Activated CD4-positive, alpha-beta memory T cell treated with anti-CD3 and anti-CD28 coated beads for 36 hours (primary cell): ENCODE measurements at regions not wholly inside any gene's neighbourhood (a gene's known extent, or its start where the extent isn't known, plus 50 kb on each side); places are given as distances from the start of the nearest gene placed in this dataset.

ENCODE experiments used
- CTCF ChIA-PET: fragments of 350-600 bp; sonication (Branson Sonifier 250); formaldehyde crosslinking; loops from one replicate; lab custom pipeline; 2021; ENCODE audit warnings: antibody characterized with exemption, inconsistent platforms; lab: Charles Lee
- POLR2A ChIA-PET: fragments of 350-600 bp; sonication (Branson Sonifier 250); formaldehyde crosslinking; loops from one replicate; lab custom pipeline; 2021; ENCODE audit warnings: antibody characterized with exemption; lab: Charles Lee
- DNase-seq: peaks from one replicate; pipeline ENCODE4 v3.0.0-alpha.2; 2020
- H3K27ac Mint-ChIP-seq: one replicate; pipeline ENCODE4 v1.8.0; 2021; ENCODE audit warnings: mixed read lengths
- H3K27me3 Mint-ChIP-seq: one replicate; pipeline ENCODE4 v1.8.0; 2021; ENCODE audit warnings: mixed read lengths
- H3K36me3 Mint-ChIP-seq: one replicate; pipeline ENCODE4 v1.8.0; 2021; ENCODE audit warnings: mixed read lengths
- H3K4me1 Mint-ChIP-seq: one replicate; pipeline ENCODE4 v1.8.0; 2021; ENCODE audit warnings: low read depth, mixed read lengths
- H3K4me3 Mint-ChIP-seq: one replicate; pipeline ENCODE4 v1.8.0; 2021; ENCODE audit warnings: mild to moderate bottlenecking, mixed read lengths
- H3K9me3 Mint-ChIP-seq: one replicate; pipeline ENCODE4 v1.8.0; 2021; ENCODE audit warnings: mixed read lengths
- intact Hi-C: fragments of 100-400 bp; cut with micrococcal nuclease; formaldehyde crosslinking; loops from one replicate; pipeline ENCODE4 v1.15.1; 2023

- Mint-ChIP-seq H3K9me3 (peaks cover 12% of the 10 kb centered on the region), H3K36me3 (no peaks in the 10 kb centered on the region), H3K27me3 (no peaks in the 10 kb centered on the region), H3K27ac (no peak overlapping the region), H3K4me3 (no peak overlapping the region), H3K4me1 (no peaks in the 10 kb centered on the region)
- no peak for DNase-seq
- intact Hi-C loops = no loop called here
- ChIA-PET CTCF (no interaction called here), POLR2A (no interaction called here)
These were observed 504.3 kb upstream of the ATXN8OS start for GRCh38 chr13:69603144-69603853.

GRCh38 chr13:69601661-69602060 lies 506.0 kb upstream of the ATXN8OS start:
- POLR2A ChIA-PET = no interaction called here
- intact Hi-C loops = no loop called here
- no peak overlapping the region for H3K27ac Mint-ChIP-seq

GRCh38 chr13:69600811-69601210 lies 506.8 kb upstream of the ATXN8OS start:
- Mint-ChIP-seq H3K9me3 (peaks cover 10% of the 10 kb centered on the region), H3K36me3 (no peaks in the 10 kb centered on the region), H3K4me1 (no peaks in the 10 kb centered on the region), H3K27me3 (no peaks in the 10 kb centered on the region), H3K27ac (no peak overlapping the region), H3K4me3 (no peak overlapping the region)
- intact Hi-C loops = no loop called here
- CTCF ChIA-PET = no interaction called here
- POLR2A ChIA-PET = no interaction called here
- no peak for DNase-seq

More at GRCh38 chr13:69601661-69602060, 506.0 kb upstream of the ATXN8OS start:
- CTCF ChIA-PET = no interaction called here
- H3K36me3 Mint-ChIP-seq = no peaks in the 10 kb centered on the region
- peaks cover 10% of the 10 kb centered on the region for H3K9me3 Mint-ChIP-seq
- H3K4me3 Mint-ChIP-seq = no peak overlapping the region
- H3K4me1 Mint-ChIP-seq = no peaks in the 10 kb centered on the region
- no peaks in the 10 kb centered on the region for H3K27me3 Mint-ChIP-seq
- no peak for DNase-seq

- no peaks in the 10 kb centered on the region for H3K4me1 Mint-ChIP-seq
These were observed 510.5 kb upstream of the ATXN8OS start for GRCh38 chr13:69597088-69597487.

GRCh38 chr13:69595181-69595580 lies 512.4 kb upstream of the ATXN8OS start:
- H3K27ac Mint-ChIP-seq = no peak overlapping the region
- CTCF ChIA-PET = no interaction called here

More at GRCh38 chr13:69597088-69597487, 510.5 kb upstream of the ATXN8OS start:
- ChIA-PET POLR2A (no interaction called here), CTCF (no interaction called here)
- Mint-ChIP-seq H3K27ac (no peak overlapping the region), H3K27me3 (no peaks in the 10 kb centered on the region), H3K9me3 (no peaks in the 10 kb centered on the region), H3K4me3 (no peak overlapping the region), H3K36me3 (no peaks in the 10 kb centered on the region)
- intact Hi-C loops = no loop called here
- no peak for DNase-seq

GRCh38 chr13:69591437-69591836 lies 516.2 kb upstream of the ATXN8OS start:
- H3K4me3 Mint-ChIP-seq = no peak overlapping the region
- H3K4me1 Mint-ChIP-seq = no peaks in the 10 kb centered on the region
- intact Hi-C loops = no loop called here
- no peak overlapping the region for H3K27ac Mint-ChIP-seq
- POLR2A ChIA-PET = no interaction called here
- H3K36me3 Mint-ChIP-seq = no peaks in the 10 kb centered on the region
- no peak for DNase-seq
- H3K27me3 Mint-ChIP-seq = no peaks in the 10 kb centered on the region
- peaks cover 7% of the 10 kb centered on the region for H3K9me3 Mint-ChIP-seq
- CTCF ChIA-PET = no interaction called here

More at GRCh38 chr13:69595181-69595580, 512.4 kb upstream of the ATXN8OS start:
- H3K27me3 Mint-ChIP-seq = no peaks in the 10 kb centered on the region
- intact Hi-C loops = no loop called here
- DNase-seq = no peak
- POLR2A ChIA-PET = no interaction called here
- no peaks in the 10 kb centered on the region for H3K9me3 Mint-ChIP-seq
- no peaks in the 10 kb centered on the region for H3K36me3 Mint-ChIP-seq
- no peak overlapping the region for H3K4me3 Mint-ChIP-seq
- H3K4me1 Mint-ChIP-seq = no peaks in the 10 kb centered on the region

GRCh38 chr13:69589531-69590235 lies 517.9 kb upstream of the ATXN8OS start:
- CTCF ChIA-PET = no interaction called here
- H3K36me3 Mint-ChIP-seq = no peaks in the 10 kb centered on the region
- POLR2A ChIA-PET = no interaction called here
- no peaks in the 10 kb centered on the region for H3K4me1 Mint-ChIP-seq
- H3K4me3 Mint-ChIP-seq = no peak overlapping the region
- H3K27ac Mint-ChIP-seq = no peak overlapping the region
- DNase-seq = no peak
- peaks cover 7% of the 10 kb centered on the region for H3K9me3 Mint-ChIP-seq
- intact Hi-C loops = no loop called here
- no peaks in the 10 kb centered on the region for H3K27me3 Mint-ChIP-seq

- DNase-seq = no peak
- Mint-ChIP-seq H3K27ac (no peak overlapping the region), H3K4me3 (no peak overlapping the region), H3K4me1 (no peaks in the 10 kb centered on the region), H3K9me3 (peaks cover 7% of the 10 kb centered on the region), H3K27me3 (no peaks in the 10 kb centered on the region), H3K36me3 (no peaks in the 10 kb centered on the region)
- ChIA-PET CTCF (no interaction called here), POLR2A (no interaction called here)
- intact Hi-C loops = no loop called here
These were observed 522.0 kb upstream of the ATXN8OS start for GRCh38 chr13:69585656-69586055.

- Mint-ChIP-seq H3K27ac (no peak overlapping the region), H3K4me1 (no peaks in the 10 kb centered on the region), H3K9me3 (no peaks in the 10 kb centered on the region), H3K4me3 (no peak overlapping the region), H3K36me3 (no peaks in the 10 kb centered on the region), H3K27me3 (no peaks in the 10 kb centered on the region)
- no peak for DNase-seq
- ChIA-PET POLR2A (no interaction called here), CTCF (no interaction called here)
- intact Hi-C loops = no loop called here
These were observed 527.4 kb upstream of the ATXN8OS start for GRCh38 chr13:69580255-69580654.

- no peaks in the 10 kb centered on the region for H3K27me3 Mint-ChIP-seq
- no peaks in the 10 kb centered on the region for H3K36me3 Mint-ChIP-seq
- ChIA-PET CTCF (no interaction called here), POLR2A (no interaction called here)
- H3K4me1 Mint-ChIP-seq = no peaks in the 10 kb centered on the region
- intact Hi-C loops = no loop called here
- no peak overlapping the region for H3K27ac Mint-ChIP-seq
- no peak overlapping the region for H3K4me3 Mint-ChIP-seq
- DNase-seq = no peak
- no peaks in the 10 kb centered on the region for H3K9me3 Mint-ChIP-seq
These were observed 528.3 kb upstream of the ATXN8OS start for GRCh38 chr13:69579351-69579750.

GRCh38 chr13:69571606-69572323 lies 535.9 kb upstream of the ATXN8OS start:
- H3K27ac Mint-ChIP-seq = no peak overlapping the region
- CTCF ChIA-PET = no interaction called here
- no peak for DNase-seq
- intact Hi-C loops = no loop called here
- no peak overlapping the region for H3K4me3 Mint-ChIP-seq
- H3K4me1 Mint-ChIP-seq = no peaks in the 10 kb centered on the region
- peaks cover 3% of the 10 kb centered on the region for H3K9me3 Mint-ChIP-seq
- POLR2A ChIA-PET = no interaction called here
- no peaks in the 10 kb centered on the region for H3K27me3 Mint-ChIP-seq
- H3K36me3 Mint-ChIP-seq = no peaks in the 10 kb centered on the region

- intact Hi-C loops = no loop called here
These were observed 540.1 kb upstream of the ATXN8OS start for GRCh38 chr13:69567514-69567913.

More at GRCh38 chr13:69567514-69567913, 540.1 kb upstream of the ATXN8OS start:
- Mint-ChIP-seq H3K27ac (no peak overlapping the region), H3K36me3 (no peaks in the 10 kb centered on the region), H3K9me3 (peaks cover 7% of the 10 kb centered on the region), H3K4me1 (no peaks in the 10 kb centered on the region), H3K4me3 (no peak overlapping the region), H3K27me3 (no peaks in the 10 kb centered on the region)
- ChIA-PET POLR2A (no interaction called here), CTCF (no interaction called here)
- DNase-seq = no peak
